ENCODE measurements at regions not wholly inside any gene's neighbourhood (a gene's known extent, or its start where the extent isn't known, plus 50 kb on each side); places are given as distances from the start of the nearest gene placed in this dataset.

DNA sequence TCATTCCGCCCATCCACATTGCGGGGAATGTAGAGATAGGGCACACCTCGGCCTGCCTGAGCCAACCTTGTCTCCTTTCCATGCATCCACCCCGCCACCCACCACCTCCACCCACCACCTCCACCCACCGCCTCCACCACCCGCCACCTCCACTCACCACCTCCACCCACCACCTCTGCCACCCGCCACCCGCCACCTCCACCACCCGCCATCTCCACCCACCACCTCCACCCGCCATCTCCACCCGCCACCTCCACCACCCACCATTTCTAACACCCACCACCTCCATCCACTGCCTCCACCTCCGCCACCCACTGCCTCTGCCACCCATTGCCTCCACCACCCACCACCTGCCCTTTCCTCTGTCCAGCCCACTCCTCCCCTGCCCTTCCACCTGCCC, 78.4 kb downstream of the IGLL1 start:
- no peak overlapping the region for H3K14ac ChIP-seq (replicated peaks; ENCODE audit: low read depth, low read length)
- in situ Hi-C loops (cut with MboI; ENCODE audit: low sequenced_read_pairs) (no loop called here), intact Hi-C loops (cut with micrococcal nuclease) (no loop called here), dilution Hi-C loops (cut with HindIII; ENCODE audit: low sequenced_read_pairs, unreplicated experiment) (no loop called here)
- no peak overlapping the region for H2BK120ac ChIP-seq (ENCODE audit: low read depth, low read length)
- H3K27me3 ChIP-seq (ENCODE audit: control insufficient read depth, insufficient read depth, low read length) = peaks cover 10% of the 10 kb centered on the region
- ChIA-PET POLR2A (ENCODE audit: unreplicated experiment) (no interaction called here), CTCF (no interaction called here)
- H2AK5ac ChIP-seq (ENCODE audit: low read depth, low read length) = no peak overlapping the region
- H4K20me1 ChIP-seq (ENCODE audit: insufficient read depth, low read length) = no peaks in the 10 kb centered on the region
- no TSS peak for BruUV-seq (replicated peaks)
- H3K4me3 ChIP-seq (ENCODE audit: insufficient read depth, low read depth, low read length) = no peak overlapping the region
- no peak overlapping the region for H3K9ac ChIP-seq (ENCODE audit: low read depth, low read length)
- H2AFZ ChIP-seq (replicated peaks; ENCODE audit: low read length, poor library complexity) = no peak overlapping the region
- TF ChIP-seq CHD1 (IDR thresholded peaks at IDR 0.05; ENCODE audit: low read depth, low read length) = no peak
- H3K27ac ChIP-seq (ENCODE audit: insufficient read depth, low read length) = no peak overlapping the region
- H4K5ac ChIP-seq (ENCODE audit: low read depth, low read length) = no peak overlapping the region
- H2BK20ac ChIP-seq (ENCODE audit: low read depth, low read length) = no peak overlapping the region
- H3K36me3 ChIP-seq (ENCODE audit: control insufficient read depth, insufficient read depth, low read length) = no peaks in the 10 kb centered on the region
- no peaks in the 10 kb centered on the region for H3K79me1 ChIP-seq (ENCODE audit: low read depth in 1 of 2, low read length in 2 of 2)
- H4K8ac ChIP-seq (ENCODE audit: low read depth in 2 of 2, low read length in 2 of 2) = no peak overlapping the region
- no peak overlapping the region for H3K18ac ChIP-seq (ENCODE audit: low read depth, low read length)
- no peak overlapping the region for H2BK5ac ChIP-seq (ENCODE audit: low read depth, low read length, poor library complexity, severe bottlenecking)
- no peak overlapping the region for H3K56ac ChIP-seq (ENCODE audit: extremely low read depth, insufficient read depth, low read length)
- DNase-seq = no peak
- no peak overlapping the region for H3K4me2 ChIP-seq (ENCODE audit: low read depth, low read length)
- H3K9me3 ChIP-seq (ENCODE audit: control insufficient read depth, insufficient read depth, low read length) = no peaks in the 10 kb centered on the region
- H2AK9ac ChIP-seq (replicated peaks; ENCODE audit: low read depth, low read length, poor library complexity) = no peak overlapping the region
- H3K4ac ChIP-seq (ENCODE audit: low read depth, low read length) = no peak overlapping the region
- WGBS, 2 experiments (ENCODE audit: extremely low coverage in 2 of 2, insufficient read length in 1 of 2) = 80% methylated on average over 1 of the region's 12 CpGs; no CpG with 5 or more reads in 1 of the 2 experiments
- no peak overlapping the region for H3K23ac ChIP-seq (ENCODE audit: low read depth, low read length)
- ATAC-seq (ENCODE audit: low read depth) = no peak
- no peak overlapping the region for H4K91ac ChIP-seq (ENCODE audit: insufficient read depth, low read depth, low read length)
- H3K4me1 ChIP-seq (ENCODE audit: control insufficient read depth, insufficient read depth, low read length) = no peaks in the 10 kb centered on the region
- H3K9me1 ChIP-seq (ENCODE audit: insufficient read depth, low read length) = no peaks in the 10 kb centered on the region
- H2BK15ac ChIP-seq (ENCODE audit: low read depth, low read length) = no peak overlapping the region

Measured in IMR-90 (cell line).